Inflammatory macrophage (primary cell): ENCODE measurements at regions not wholly inside any gene's neighbourhood (a gene's known extent, or its start where the extent isn't known, plus 50 kb on each side); places are given as distances from the start of the nearest gene placed in this dataset.
"Not testable (repeated sequence)": the region's sequence is repeated elsewhere in the genome, so short reads cannot be mapped to it uniquely, and the experiment has no call there.

Experiments
- DNase-seq, 2 donors: peaks; one replicate each; pipeline ENCODE4 v3.0.0-alpha.2; 2020 to 2022

DNA sequence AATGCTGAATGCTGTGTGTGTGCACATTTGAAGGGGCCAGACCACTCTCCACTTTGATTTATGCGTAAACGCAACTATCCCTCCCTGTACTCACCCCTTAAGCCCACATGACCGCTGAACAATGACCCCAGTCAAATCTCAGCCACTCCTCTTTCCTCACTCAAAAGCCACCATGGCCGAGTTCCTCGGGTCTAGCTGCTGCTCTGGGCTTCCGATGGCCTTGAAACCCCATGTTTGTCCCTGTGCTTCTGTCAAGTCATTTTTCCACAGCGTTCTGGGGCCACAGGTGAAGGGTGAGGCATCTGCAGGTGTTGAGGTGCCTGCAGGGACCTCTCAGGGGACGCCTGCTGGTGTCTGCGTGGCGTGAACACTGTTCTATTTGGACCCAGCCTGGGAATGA lies 74.3 kb upstream of the TMEM18 start:
- DNase-seq, result no peak

GRCh38 chr2:750628-751027 lies 73.4 kb upstream of the TMEM18 start:
- DNase-seq, result no peak

GRCh38 chr2:747762-748351 lies 70.7 kb upstream of the TMEM18 start:
- no peak for DNase-seq

GRCh38 chr2:746697-747096 lies 69.5 kb upstream of the TMEM18 start:
- DNase-seq, result no peak

DNA sequence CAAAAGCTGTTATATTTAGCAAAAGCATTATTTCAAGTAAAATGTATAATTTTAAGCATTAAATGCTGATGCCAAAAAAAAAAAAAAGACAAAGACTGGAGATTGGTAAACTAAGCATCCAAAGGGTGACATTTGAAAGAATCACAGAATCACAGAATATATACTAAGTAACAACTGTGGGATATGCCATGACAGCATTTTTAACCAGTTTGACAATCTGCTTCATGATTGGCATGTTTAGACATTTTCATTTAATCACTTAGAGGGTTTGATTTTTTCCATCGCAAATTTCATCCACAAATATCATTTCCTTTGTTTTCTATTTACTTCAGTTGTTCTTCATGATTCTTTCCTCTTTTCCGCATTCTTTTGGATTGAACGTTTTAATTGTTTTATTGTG lies 66.9 kb upstream of the TMEM18 start:
- DNase-seq, result no peak

DNA sequence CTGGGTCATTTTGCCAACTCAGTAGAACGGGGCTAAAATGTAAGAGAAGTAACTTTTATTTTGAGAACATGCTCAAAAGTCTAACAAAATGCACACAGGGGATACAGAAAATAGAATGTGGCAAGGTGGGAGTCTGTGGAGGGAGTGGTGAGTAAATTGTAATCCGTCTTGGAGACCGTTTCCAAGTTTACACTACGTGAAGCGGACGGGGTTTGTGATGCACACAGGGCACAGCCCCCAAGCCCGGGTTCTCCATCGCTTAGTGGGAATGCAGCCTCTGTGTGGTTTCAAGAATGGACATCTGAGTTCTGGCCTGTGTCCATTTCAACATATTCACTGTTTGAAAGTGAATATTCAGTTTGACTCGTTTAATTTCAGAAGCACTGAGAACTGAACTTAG lies 65.0 kb upstream of the TMEM18 start:
- DNase-seq, result no peak

DNA sequence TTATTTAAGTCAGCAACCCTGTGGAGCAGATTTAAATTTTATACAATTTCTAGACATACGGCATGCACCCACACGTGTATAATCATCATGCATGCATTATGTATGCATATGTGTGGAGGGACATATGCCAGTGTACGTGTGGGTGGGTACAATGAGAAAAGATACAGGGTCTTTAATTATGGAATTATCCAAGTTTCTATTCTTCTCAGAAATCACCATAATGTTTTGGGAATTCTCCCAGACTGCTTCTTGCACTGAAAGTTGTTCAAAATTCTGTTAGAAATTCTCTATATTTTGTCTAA lies 63.9 kb upstream of the TMEM18 start:
- DNase-seq, result no peak

DNA sequence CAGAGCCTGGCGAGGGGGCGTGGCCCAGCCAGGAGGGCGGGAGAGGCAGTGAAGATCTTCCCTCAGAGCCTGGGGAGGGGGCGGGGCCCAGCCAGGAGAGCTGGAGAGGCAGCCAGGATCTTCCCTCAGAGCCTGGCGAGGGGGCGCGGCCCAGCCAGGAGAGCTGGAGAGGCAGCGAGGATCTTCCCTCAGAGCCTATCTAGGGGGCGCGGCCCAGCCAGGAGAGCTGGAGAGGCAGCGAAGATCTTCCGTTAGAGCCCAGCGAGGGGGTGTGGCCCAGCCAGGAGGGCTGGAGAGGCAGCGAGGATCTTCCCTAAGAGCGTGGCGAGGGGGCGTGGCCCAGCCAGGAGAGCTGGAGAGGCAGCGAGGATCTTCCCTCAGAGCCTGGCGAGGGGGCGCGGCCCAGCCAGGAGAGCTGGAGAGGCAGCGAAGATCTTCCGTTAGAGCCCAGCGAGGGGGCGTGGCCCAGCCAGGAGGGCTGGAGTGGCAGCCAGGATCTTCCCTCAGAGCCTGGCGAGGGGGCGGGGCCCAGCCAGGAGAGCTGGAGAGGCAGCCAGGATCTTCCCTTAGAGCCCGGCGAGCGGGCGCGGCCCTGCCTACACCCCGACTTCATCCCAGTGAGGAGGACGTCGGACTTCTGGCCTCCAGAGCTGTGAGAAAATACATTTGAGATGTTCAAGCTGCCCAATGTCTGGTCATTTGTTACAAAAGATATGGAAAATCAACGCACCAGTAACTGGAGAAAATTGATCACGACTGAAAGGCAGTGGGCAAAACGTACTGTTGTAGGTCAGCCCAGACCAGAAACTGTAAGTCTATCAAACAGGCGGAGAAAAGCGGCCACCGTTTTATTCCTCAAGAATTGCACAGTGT lies 63.4 kb upstream of the TMEM18 start:
- DNase-seq, result peak; percentile 54 to 73

DNA sequence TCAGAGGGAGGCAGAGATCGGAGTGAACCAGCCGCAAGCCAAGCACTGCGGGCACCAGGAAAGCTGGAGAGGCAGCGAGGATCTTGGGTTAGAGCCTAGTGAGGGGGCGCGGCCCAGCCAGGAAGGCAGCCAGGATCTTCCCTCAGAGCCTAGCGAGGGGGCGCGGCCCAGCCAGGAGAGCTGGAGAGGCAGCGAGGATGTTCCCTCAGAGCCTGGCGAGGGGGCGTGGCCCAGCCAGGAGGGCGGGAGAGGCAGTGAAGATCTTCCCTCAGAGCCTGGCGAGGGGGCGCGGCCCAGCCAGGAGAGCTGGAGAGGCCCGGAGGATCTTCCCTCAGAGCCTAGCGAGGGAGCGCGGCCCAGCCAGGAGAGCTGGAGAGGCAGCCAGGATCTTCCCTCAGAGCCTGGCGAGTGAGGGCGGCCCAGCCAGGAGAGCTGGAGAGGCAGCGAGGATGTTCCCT lies 62.7 kb upstream of the TMEM18 start:
- DNase-seq, result not testable (repeated sequence)

DNA sequence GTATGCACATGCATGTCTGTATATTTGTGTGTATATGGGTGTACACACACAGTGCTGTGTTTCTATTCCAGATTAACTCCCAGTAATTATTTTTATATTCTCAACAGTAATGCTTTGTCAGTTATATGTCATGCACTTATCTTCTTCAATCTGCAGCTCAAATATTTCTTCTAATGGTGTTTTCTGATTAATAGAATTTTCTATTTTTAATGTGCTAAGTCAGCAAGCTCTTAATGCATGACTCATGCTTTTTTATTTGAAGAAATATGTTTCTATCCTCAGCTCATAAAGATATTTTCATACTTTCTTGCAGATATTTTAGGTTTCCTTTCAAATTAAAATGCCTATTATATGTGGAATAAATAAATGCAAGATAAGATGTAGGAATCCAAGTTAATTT lies 59.7 kb upstream of the TMEM18 start:
- DNase-seq, result no peak

DNA sequence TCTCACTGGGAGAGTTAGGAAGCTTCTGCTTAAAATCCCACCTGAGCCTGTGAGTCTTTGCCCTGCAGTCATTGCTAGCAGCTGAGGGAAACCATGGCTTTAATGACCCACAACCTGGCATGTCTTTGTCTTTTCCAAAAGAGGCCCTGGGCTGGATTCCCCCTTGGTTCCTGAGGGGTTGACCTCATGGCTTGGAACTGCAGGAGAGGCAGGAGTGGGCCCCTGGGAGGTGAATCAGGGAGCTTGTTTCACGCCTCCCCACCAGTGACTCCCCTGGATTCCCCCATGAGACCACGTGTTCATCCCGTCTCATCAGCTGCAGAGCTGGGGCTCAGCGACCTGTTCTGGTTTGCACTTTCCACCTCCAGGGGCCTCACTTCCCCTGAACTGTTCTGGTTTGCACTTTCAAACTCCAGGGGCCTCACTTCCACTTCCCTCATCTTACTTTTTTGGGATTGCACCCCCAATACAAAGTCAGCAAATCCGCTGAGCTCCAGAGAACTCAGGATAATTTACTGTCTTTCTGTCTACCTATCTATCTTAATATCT lies 58.5 kb upstream of the TMEM18 start:
- no peak for DNase-seq

DNA sequence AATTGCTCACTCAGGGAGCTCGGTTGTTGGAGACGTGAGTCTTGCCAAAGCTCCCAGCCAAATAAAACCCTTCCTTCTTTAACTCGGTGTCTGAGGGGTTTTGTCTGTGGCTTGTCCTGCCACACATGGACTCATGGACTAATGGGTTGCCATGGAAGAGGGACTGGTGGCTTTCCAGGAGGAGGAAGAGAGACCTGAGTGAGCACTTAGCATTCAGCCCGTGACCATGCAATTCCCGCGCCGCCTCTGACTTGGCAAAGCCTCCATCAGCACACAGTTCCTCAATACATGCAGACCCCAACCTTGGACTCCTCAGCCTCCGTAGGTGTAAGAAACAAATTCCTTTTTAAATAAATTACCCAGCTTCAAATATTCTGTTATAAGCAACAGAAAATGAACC lies 57.3 kb upstream of the TMEM18 start:
- no peak for DNase-seq

GRCh38 chr2:733495-733894 lies 56.3 kb upstream of the TMEM18 start:
- DNase-seq, result no peak

- DNase-seq, result no peak
Measured at GRCh38 chr2:733001-733400, 55.8 kb upstream of the TMEM18 start.

GRCh38 chr2:731711-732110 lies 54.5 kb upstream of the TMEM18 start:
- DNase-seq, result no peak

DNA sequence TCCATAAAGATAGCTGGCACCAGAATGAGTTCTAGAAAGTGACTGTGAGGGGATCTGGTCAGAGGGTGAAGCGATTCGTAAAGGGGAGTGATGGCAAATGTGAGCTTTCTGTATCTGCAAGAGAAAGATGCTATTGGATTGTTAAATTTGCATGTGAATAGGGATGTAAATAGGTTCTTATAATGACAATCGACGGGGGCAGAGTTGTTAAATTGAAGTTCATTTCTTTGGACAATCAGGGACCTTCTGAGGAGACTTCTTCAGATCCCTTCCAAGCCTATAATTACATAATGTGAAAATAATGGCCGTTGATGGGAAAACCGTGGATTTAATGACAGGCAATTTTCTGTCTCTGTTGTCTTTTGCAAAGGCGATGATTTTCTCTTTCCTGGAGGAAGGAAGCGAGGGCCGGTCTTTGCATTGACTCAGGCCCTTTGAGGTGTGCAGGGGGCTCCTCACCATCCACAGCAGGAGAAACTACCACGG lies 52.2 kb upstream of the TMEM18 start:
- DNase-seq, result no peak

- no peak for DNase-seq
Measured at GRCh38 chr2:728165-728564, 51.0 kb upstream of the TMEM18 start.

- DNase-seq, result no peak
Measured at GRCh38 chr2:727071-727470, 49.9 kb upstream of the TMEM18 start.
